ENCODE measurements at regions not wholly inside any gene's neighbourhood (a gene's known extent, or its start where the extent isn't known, plus 50 kb on each side); places are given as distances from the start of the nearest gene placed in this dataset.
"Not testable (repeated sequence)": the region's sequence is repeated elsewhere in the genome, so short reads cannot be mapped to it uniquely, and the experiment has no call there.

DNA sequence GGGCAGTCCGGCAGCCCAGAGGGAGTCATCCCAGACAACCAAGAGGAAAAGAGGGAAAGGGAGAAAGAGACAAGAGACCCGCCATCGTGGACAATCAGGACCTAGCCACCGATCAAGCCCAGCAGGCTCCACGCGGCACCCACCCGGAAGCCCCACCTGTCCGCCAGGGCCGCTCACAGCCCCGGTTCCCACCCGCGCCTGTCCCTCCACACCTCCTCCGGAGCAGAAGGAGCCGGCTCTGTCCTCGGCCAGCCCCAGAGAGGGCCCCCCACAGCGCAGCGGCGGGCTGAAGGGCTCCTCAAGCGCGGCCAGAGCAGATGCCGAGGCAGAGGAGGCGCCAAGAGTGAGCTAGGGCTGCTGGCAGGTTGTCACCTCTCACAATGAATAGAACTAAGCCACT lies 784.7 kb upstream of the FBXO33 start:
- H3K36me3 ChIP-seq (ENCODE audit: control insufficient read depth, insufficient read depth, low read length), result no peaks in the 10 kb centered on the region
- no peak overlapping the region for H3K4me3 ChIP-seq (ENCODE audit: low read length)
- H3K27me3 ChIP-seq (ENCODE audit: control insufficient read depth, insufficient read depth, low read length, poor library complexity, severe bottlenecking), result no peaks in the 10 kb centered on the region
- H3K9ac ChIP-seq (ENCODE audit: extremely low read depth, low read length, poor library complexity, severe bottlenecking), result no peak overlapping the region
- H3K27ac ChIP-seq (ENCODE audit: low read depth, low read length), result no peak overlapping the region
- Mint-ChIP-seq H3K27me3 (ENCODE audit: insufficient read depth) (no peaks in the 10 kb centered on the region), H3K9me3 (peaks cover 7% of the 10 kb centered on the region), H3K36me3 (ENCODE audit: low read depth) (no peaks in the 10 kb centered on the region), H3K27ac (no peak overlapping the region), H3K4me3 (no peak overlapping the region), H3K4me1 (no peaks in the 10 kb centered on the region)
- TF ChIP-seq, protein P1, sequence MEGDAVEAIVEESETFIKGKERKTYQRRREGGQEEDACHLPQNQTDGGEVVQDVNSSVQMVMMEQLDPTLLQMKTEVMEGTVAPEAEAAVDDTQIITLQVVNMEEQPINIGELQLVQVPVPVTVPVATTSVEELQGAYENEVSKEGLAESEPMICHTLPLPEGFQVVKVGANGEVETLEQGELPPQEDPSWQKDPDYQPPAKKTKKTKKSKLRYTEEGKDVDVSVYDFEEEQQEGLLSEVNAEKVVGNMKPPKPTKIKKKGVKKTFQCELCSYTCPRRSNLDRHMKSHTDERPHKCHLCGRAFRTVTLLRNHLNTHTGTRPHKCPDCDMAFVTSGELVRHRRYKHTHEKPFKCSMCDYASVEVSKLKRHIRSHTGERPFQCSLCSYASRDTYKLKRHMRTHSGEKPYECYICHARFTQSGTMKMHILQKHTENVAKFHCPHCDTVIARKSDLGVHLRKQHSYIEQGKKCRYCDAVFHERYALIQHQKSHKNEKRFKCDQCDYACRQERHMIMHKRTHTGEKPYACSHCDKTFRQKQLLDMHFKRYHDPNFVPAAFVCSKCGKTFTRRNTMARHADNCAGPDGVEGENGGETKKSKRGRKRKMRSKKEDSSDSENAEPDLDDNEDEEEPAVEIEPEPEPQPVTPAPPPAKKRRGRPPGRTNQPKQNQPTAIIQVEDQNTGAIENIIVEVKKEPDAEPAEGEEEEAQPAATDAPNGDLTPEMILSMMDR (conservative IDR thresholded peaks at IDR 0.05), result no peak
- no peaks in the 10 kb centered on the region for H3K9me3 ChIP-seq (ENCODE audit: control insufficient read depth, low read length)
- no peak for DNase-seq
- no peaks in the 10 kb centered on the region for H3K4me1 ChIP-seq (ENCODE audit: control insufficient read depth, insufficient read depth, low read length)
- 92 to 96% methylated on average over 12 to 22 of the region's 22 CpGs for WGBS, 2 experiments (ENCODE audit: insufficient coverage in 1 of 2, insufficient read length in 1 of 2)

DNA sequence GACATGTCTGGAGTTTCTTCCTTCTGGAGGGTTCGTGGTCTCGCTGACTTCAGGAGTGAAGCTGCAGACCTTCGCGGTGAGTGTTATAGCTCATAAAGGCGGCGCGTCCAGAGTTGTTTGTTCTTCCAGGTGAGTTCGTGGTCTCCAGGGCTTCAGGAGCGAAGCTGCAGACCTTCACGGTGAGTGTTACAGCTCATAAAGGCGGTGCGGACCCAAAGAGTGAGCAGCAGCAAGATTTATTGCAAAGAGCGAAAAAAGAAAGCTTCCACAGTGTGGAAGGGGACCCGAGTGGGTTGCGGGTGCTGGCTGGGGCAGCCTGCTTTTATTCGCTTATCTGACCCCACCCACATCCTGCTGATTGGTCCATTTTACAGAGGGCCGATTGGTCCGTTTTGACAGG lies 784.2 kb upstream of the FBXO33 start:
- not testable (repeated sequence) for H3K4me3 ChIP-seq (ENCODE audit: low read length); H3K9me3 ChIP-seq (ENCODE audit: control insufficient read depth, low read length); H3K9ac ChIP-seq (ENCODE audit: extremely low read depth, low read length, poor library complexity, severe bottlenecking); H3K4me3 Mint-ChIP-seq; DNase-seq; H3K36me3 Mint-ChIP-seq (ENCODE audit: low read depth); H3K36me3 ChIP-seq (ENCODE audit: control insufficient read depth, insufficient read depth, low read length); H3K4me1 Mint-ChIP-seq; H3K27me3 ChIP-seq (ENCODE audit: control insufficient read depth, insufficient read depth, low read length, poor library complexity, severe bottlenecking); H3K4me1 ChIP-seq (ENCODE audit: control insufficient read depth, insufficient read depth, low read length); H3K27ac ChIP-seq (ENCODE audit: low read depth, low read length); H3K9me3 Mint-ChIP-seq; H3K27ac Mint-ChIP-seq; H3K27me3 Mint-ChIP-seq (ENCODE audit: insufficient read depth)
- WGBS, 2 experiments (ENCODE audit: insufficient coverage in 1 of 2, insufficient read length in 1 of 2), result 95 to 96% methylated on average over 18 of the region's 18 CpGs

DNA sequence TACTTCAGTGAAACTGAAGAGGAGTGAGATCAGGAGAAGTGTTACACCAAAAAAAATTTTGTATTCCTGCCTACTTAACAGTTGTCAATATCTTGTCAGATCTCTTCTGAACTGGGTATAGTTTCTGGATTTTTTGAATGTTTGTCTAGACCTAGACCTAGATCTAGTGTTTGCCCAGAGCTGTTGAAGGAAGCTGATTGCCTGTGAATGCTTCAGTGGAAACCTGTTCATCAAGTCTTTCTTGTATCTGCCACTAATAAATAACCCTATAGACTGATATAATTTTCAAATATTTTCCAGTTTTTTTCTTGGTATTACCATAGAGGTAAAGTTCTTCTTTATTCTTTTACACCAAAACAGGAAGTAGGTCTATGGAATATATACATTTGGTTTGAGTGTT lies 781.5 kb upstream of the FBXO33 start:
- no peak overlapping the region for H3K4me3 Mint-ChIP-seq
- H3K9ac ChIP-seq (ENCODE audit: extremely low read depth, low read length, poor library complexity, severe bottlenecking), result no peak overlapping the region
- TF ChIP-seq, protein P1 (conservative IDR thresholded peaks at IDR 0.05), result no peak
- peaks cover 7% of the 10 kb centered on the region for H3K9me3 Mint-ChIP-seq
- no peaks in the 10 kb centered on the region for H3K27me3 ChIP-seq (ENCODE audit: control insufficient read depth, insufficient read depth, low read length, poor library complexity, severe bottlenecking)
- H3K27ac Mint-ChIP-seq, result no peak overlapping the region
- no peak overlapping the region for H3K4me3 ChIP-seq (ENCODE audit: low read length)
- no peaks in the 10 kb centered on the region for H3K36me3 Mint-ChIP-seq (ENCODE audit: low read depth)
- H3K36me3 ChIP-seq (ENCODE audit: control insufficient read depth, insufficient read depth, low read length), result no peaks in the 10 kb centered on the region
- no peaks in the 10 kb centered on the region for H3K27me3 Mint-ChIP-seq (ENCODE audit: insufficient read depth)
- H3K4me1 ChIP-seq (ENCODE audit: control insufficient read depth, insufficient read depth, low read length), result no peaks in the 10 kb centered on the region
- H3K27ac ChIP-seq (ENCODE audit: low read depth, low read length), result no peak overlapping the region
- DNase-seq, result no peak
- no peaks in the 10 kb centered on the region for H3K4me1 Mint-ChIP-seq
- H3K9me3 ChIP-seq (ENCODE audit: control insufficient read depth, low read length), result no peaks in the 10 kb centered on the region

DNA sequence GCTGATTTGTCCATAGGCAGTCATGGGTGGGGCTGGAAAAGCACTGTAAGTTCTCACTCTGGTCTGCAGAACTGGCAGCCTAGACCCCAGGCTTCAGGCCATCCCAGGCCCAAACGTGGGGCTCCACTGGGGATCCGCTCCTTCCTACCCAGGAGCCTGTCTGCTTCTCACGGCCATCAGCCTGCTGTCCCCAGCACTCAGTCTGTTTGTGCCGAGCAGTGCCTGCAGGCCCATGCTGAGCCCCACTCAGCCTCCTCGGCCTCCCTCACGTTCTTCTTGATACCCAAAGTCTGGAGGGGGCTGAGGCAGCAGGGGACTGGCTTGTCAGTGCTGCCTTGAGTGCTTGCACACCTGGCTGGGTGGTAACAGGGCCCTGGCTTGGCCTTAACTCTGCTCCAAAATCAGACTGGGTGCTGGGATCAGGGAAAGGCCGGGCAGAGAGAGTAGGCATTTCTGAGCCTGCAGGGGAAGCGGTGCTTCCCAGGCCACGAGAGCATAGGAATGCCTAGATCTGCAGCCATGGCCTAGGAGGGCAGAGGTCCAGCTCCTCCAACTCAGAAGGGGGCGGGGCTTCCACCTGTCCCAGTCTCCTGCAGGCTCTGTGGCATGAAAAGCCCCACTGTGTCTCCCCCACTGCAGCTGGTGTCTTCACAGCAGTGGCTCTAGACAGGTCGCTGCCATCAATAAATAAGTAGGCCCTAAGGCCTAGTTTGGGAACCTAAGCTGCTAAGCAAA lies 772.4 kb upstream of the FBXO33 start:
- H3K27ac Mint-ChIP-seq, result no peak overlapping the region
- H3K4me3 Mint-ChIP-seq, result no peak overlapping the region
- TF ChIP-seq, protein P1 (conservative IDR thresholded peaks at IDR 0.05), result no peak
- Histone ChIP-seq H3K9me3 (ENCODE audit: control insufficient read depth, low read length) (peaks cover 6% of the 10 kb centered on the region), H3K4me3 (ENCODE audit: low read length) (no peak overlapping the region), H3K27ac (ENCODE audit: low read depth, low read length) (no peak overlapping the region), H3K27me3 (ENCODE audit: control insufficient read depth, insufficient read depth, low read length, poor library complexity, severe bottlenecking) (no peaks in the 10 kb centered on the region), H3K4me1 (ENCODE audit: control insufficient read depth, insufficient read depth, low read length) (no peaks in the 10 kb centered on the region), H3K36me3 (ENCODE audit: control insufficient read depth, insufficient read depth, low read length) (no peaks in the 10 kb centered on the region), H3K9ac (ENCODE audit: extremely low read depth, low read length, poor library complexity, severe bottlenecking) (no peak overlapping the region)
- no peaks in the 10 kb centered on the region for H3K27me3 Mint-ChIP-seq (ENCODE audit: insufficient read depth)
- no peaks in the 10 kb centered on the region for H3K4me1 Mint-ChIP-seq
- peaks cover 16% of the 10 kb centered on the region for H3K9me3 Mint-ChIP-seq
- no peaks in the 10 kb centered on the region for H3K36me3 Mint-ChIP-seq (ENCODE audit: low read depth)
- DNase-seq, result peak; percentile 61
- WGBS, 2 experiments (ENCODE audit: insufficient coverage in 1 of 2, insufficient read length in 1 of 2), result 88 to 95% methylated on average over 7 to 11 of the region's 11 CpGs
